WERI-Rb-1 (cell line): ENCODE measurements at regions not wholly inside any gene's neighbourhood (a gene's known extent, or its start where the extent isn't known, plus 50 kb on each side); places are given as distances from the start of the nearest gene placed in this dataset.

Source experiments
- DNase-seq: peaks from one replicate; pipeline ENCODE4 v3.0.0-alpha.2; 2020
- H3K27ac ChIP-seq: fragments of 250-450 bp; sonication (Bioruptor Pico); 2 replicates; pipeline ENCODE4 v1.5.1; 2020; ENCODE audit warnings: mild to moderate bottlenecking, moderate library complexity
- H3K27me3 ChIP-seq: fragments of 250-450 bp; sonication (Bioruptor Pico); 2 replicates; pipeline ENCODE4 v1.5.1; 2021; ENCODE audit warnings: mild to moderate bottlenecking, low read depth, moderate library complexity; ENCODE audit not compliant: insufficient read depth, severe bottlenecking
- H3K36me3 ChIP-seq: fragments of 250-450 bp; sonication (Bioruptor Pico); 2 replicates; pipeline ENCODE4 v1.5.1; 2020; ENCODE audit warnings: mild to moderate bottlenecking, moderate library complexity
- H3K4me3 ChIP-seq: 2 replicates; pipeline ENCODE4 v1.5.1; 2011; ENCODE audit warnings: low read depth, mild to moderate bottlenecking, control low read depth, low read length
- H3K9me3 ChIP-seq: fragments of 250-450 bp; sonication (Bioruptor Pico); 2 replicates; pipeline ENCODE4 v1.5.1; 2021; ENCODE audit warnings: mild to moderate bottlenecking, moderate library complexity; ENCODE audit not compliant: severe bottlenecking
- TF ChIP-seq, protein P1 (sequence below): IDR thresholded peaks from 2 replicates; pipeline ENCODE4 v1.5.1; 2011; ENCODE audit warnings: low read depth, mild to moderate bottlenecking, control low read depth, inconsistent platforms, low read length

DNA sequence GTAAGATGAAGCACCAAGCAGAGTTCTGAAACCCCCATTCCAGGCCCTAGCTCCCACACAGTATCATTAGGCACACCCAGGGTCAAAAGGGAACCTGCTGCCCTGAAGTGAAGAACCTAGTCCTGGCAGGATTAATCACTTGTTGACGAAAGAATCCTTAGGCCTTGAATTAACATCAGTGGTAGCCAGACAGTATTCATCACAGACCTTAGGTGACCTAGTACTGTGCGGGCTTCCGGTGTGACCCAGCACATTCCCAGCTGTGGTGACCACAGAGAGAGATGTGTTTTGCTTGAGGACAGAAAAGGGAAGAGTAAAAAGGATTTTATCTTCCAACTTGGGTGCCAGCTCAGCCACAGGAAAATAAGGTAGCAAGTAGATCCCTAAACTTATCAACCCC lies 1071.4 kb upstream of the FAM98A start:
- Histone ChIP-seq H3K9me3 (no peaks in the 10 kb centered on the region), H3K4me3 (no peak overlapping the region), H3K27ac (no peak overlapping the region), H3K36me3 (no peaks in the 10 kb centered on the region), H3K27me3 (no peaks in the 10 kb centered on the region)
- TF ChIP-seq, protein P1, sequence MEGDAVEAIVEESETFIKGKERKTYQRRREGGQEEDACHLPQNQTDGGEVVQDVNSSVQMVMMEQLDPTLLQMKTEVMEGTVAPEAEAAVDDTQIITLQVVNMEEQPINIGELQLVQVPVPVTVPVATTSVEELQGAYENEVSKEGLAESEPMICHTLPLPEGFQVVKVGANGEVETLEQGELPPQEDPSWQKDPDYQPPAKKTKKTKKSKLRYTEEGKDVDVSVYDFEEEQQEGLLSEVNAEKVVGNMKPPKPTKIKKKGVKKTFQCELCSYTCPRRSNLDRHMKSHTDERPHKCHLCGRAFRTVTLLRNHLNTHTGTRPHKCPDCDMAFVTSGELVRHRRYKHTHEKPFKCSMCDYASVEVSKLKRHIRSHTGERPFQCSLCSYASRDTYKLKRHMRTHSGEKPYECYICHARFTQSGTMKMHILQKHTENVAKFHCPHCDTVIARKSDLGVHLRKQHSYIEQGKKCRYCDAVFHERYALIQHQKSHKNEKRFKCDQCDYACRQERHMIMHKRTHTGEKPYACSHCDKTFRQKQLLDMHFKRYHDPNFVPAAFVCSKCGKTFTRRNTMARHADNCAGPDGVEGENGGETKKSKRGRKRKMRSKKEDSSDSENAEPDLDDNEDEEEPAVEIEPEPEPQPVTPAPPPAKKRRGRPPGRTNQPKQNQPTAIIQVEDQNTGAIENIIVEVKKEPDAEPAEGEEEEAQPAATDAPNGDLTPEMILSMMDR = no peak
- no peak for DNase-seq

- Histone ChIP-seq H3K27ac (no peak overlapping the region), H3K4me3 (no peak overlapping the region), H3K27me3 (no peaks in the 10 kb centered on the region), H3K36me3 (no peaks in the 10 kb centered on the region), H3K9me3 (no peaks in the 10 kb centered on the region)
- TF ChIP-seq, protein P1 = no peak
- no peak for DNase-seq
Observed at GRCh38 chr2:34666821-34667220, 1067.7 kb upstream of the FAM98A start.

DNA sequence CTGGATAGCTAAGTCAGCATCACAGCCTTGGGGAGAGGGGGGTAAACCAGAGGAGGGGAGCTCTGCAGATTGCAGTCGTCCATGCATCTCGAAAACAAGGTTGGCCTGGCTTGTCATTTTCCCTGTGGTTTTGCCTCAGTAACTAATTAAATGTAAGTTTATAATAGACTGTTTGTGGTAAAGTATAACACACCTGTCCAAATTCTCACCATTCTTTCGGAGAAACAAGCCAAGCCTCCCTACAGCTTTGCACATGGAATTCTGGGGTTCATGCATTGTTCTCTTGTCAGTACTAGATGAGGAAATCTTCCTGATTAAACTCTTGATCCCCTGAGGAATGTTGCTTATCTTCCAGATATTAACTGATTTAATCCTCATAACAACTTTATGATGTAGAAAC lies 1065.2 kb upstream of the FAM98A start:
- no peak for DNase-seq
- H3K4me3 ChIP-seq = no peak overlapping the region
- H3K27me3 ChIP-seq = no peaks in the 10 kb centered on the region
- H3K36me3 ChIP-seq = no peaks in the 10 kb centered on the region
- H3K27ac ChIP-seq = no peak overlapping the region
- TF ChIP-seq, protein P1 = no peak
- H3K9me3 ChIP-seq = no peaks in the 10 kb centered on the region

- Histone ChIP-seq H3K36me3 (no peaks in the 10 kb centered on the region), H3K27ac (no peak overlapping the region), H3K27me3 (no peaks in the 10 kb centered on the region), H3K9me3 (no peaks in the 10 kb centered on the region), H3K4me3 (no peak overlapping the region)
- no peak for DNase-seq
- TF ChIP-seq, protein P1 = no peak
Observed at GRCh38 chr2:34663314-34663713, 1064.2 kb upstream of the FAM98A start.

GRCh38 chr2:34660741-34661140 lies 1061.6 kb upstream of the FAM98A start:
- no peak for DNase-seq

GRCh38 chr2:34656632-34657031 lies 1057.5 kb upstream of the FAM98A start:
- Histone ChIP-seq H3K27ac (no peak overlapping the region), H3K9me3 (no peaks in the 10 kb centered on the region), H3K4me3 (no peak overlapping the region), H3K36me3 (no peaks in the 10 kb centered on the region), H3K27me3 (no peaks in the 10 kb centered on the region)
- TF ChIP-seq, protein P1 = no peak
- DNase-seq = no peak

More at GRCh38 chr2:34660741-34661140, 1061.6 kb upstream of the FAM98A start:
- no peaks in the 10 kb centered on the region for H3K27me3 ChIP-seq
- no peak overlapping the region for H3K4me3 ChIP-seq
- H3K36me3 ChIP-seq = no peaks in the 10 kb centered on the region
- no peaks in the 10 kb centered on the region for H3K9me3 ChIP-seq
- H3K27ac ChIP-seq = no peak overlapping the region
- TF ChIP-seq, protein P1 = no peak
